CD4-positive, alpha-beta T cell (primary cell): ENCODE measurements at regions not wholly inside any gene's neighbourhood (a gene's known extent, or its start where the extent isn't known, plus 50 kb on each side); places are given as distances from the start of the nearest gene placed in this dataset.

Experiments used
- ATAC-seq: fragments of 200-7000 bp; cut with Tn5 transposase; one replicate; pipeline ENCODE4 v1.10.0; 2022; ENCODE audit warnings: mild to moderate bottlenecking; ENCODE audit not compliant: poor library complexity
- CTCF ChIA-PET: fragments of 350-600 bp; sonication (Branson Sonifier 250); formaldehyde crosslinking; loops from one replicate; lab custom pipeline; 2021; ENCODE audit warnings: antibody characterized with exemption, inconsistent platforms; lab: Charles Lee
- POLR2A ChIA-PET: fragments of 350-600 bp; sonication (Branson Sonifier 250); formaldehyde crosslinking; loops from one replicate; lab custom pipeline; 2021; ENCODE audit warnings: antibody characterized with exemption, inconsistent platforms; lab: Charles Lee
- DNase-seq, 14 experiments: peaks; one replicate each; pipeline ENCODE4 v3.0.0-alpha.2; 2013 to 2020; ENCODE audit warnings: mixed read lengths in 2 of 14
- H3K27ac ChIP-seq, 2 donors: one replicate each; pipeline versions ENCODE4 v1.5.1 to v1.7.0; 2013; ENCODE audit warnings: low read length in 2 of 2, low read depth in 1 of 2, mild to moderate bottlenecking in 1 of 2
- H3K27me3 ChIP-seq, 2 experiments: 1 replicate in 1 of 2; 2 replicates in 1 of 2; pipeline versions ENCODE4 v1.6.1 to v1.7.0; 2013; ENCODE audit warnings: low read length in 2 of 2, control low read depth in 1 of 2, mild to moderate bottlenecking in 1 of 2, moderate library complexity in 1 of 2; ENCODE audit not compliant: insufficient read depth in 2 of 2, control insufficient read depth in 1 of 2
- H3K36me3 ChIP-seq: one replicate; pipeline ENCODE4 v1.6.1; 2013; ENCODE audit warnings: low read length, control low read depth; ENCODE audit not compliant: insufficient read depth
- H3K4me1 ChIP-seq: one replicate; pipeline ENCODE4 v1.6.1; 2013; ENCODE audit warnings: low read length, control low read depth; ENCODE audit not compliant: insufficient read depth
- H3K4me3 ChIP-seq: one replicate; pipeline ENCODE4 v1.5.1; 2013; ENCODE audit warnings: mild to moderate bottlenecking, low read length, moderate library complexity
- H3K9me3 ChIP-seq, 2 experiments: 1 replicate in 1 of 2; 2 replicates in 1 of 2; pipeline versions ENCODE4 v1.6.1 to v1.7.0; 2013; ENCODE audit warnings: low read length in 2 of 2, mild to moderate bottlenecking in 2 of 2, control low read depth in 1 of 2, moderate library complexity in 1 of 2; ENCODE audit not compliant: control insufficient read depth in 1 of 2, insufficient read depth in 1 of 2
- H3K27ac Mint-ChIP-seq: one replicate; pipeline ENCODE4 v1.8.0; 2020; ENCODE audit warnings: mixed read lengths
- H3K27me3 Mint-ChIP-seq: one replicate; pipeline ENCODE4 v1.8.0; 2021; ENCODE audit warnings: mixed read lengths
- H3K36me3 Mint-ChIP-seq: one replicate; pipeline ENCODE4 v1.8.0; 2021; ENCODE audit warnings: low read depth, mixed read lengths
- H3K4me1 Mint-ChIP-seq: one replicate; pipeline ENCODE4 v1.8.0; 2021; ENCODE audit warnings: low read depth, mixed read lengths
- H3K4me3 Mint-ChIP-seq: one replicate; pipeline ENCODE4 v1.8.0; 2020; ENCODE audit warnings: mild to moderate bottlenecking, mixed read lengths
- H3K9me3 Mint-ChIP-seq: one replicate; pipeline ENCODE4 v1.8.0; 2020; ENCODE audit warnings: mixed read lengths
- CTCF ChIP-seq: fragments of 200-600 bp; IDR thresholded peaks from one replicate; pipeline ENCODE4 v1.8.0; 2022; ENCODE audit warnings: antibody characterized with exemption, mild to moderate bottlenecking
- intact Hi-C, 2 experiments: fragments of 100-400 bp; cut with DNase I in 1 of 2; cut with micrococcal nuclease in 1 of 2; formaldehyde crosslinking; loops; one replicate each; pipeline versions ENCODE4 v1.15.1 to v1.9.0; 2023 to 2025; cut with DNase I, micrococcal nuclease

GRCh38 chr4:153887217-153887616, 98.3 kb upstream of the SFRP2 start:
- H3K27ac Mint-ChIP-seq, result no peak overlapping the region
- ATAC-seq (no peak), DNase-seq (no peak)
- no peaks in the 10 kb centered on the region for H3K27me3 ChIP-seq
- H3K9me3 Mint-ChIP-seq, result peaks cover 2% of the 10 kb centered on the region
- ChIA-PET POLR2A (no interaction called here), CTCF (no interaction called here)
- H3K27me3 Mint-ChIP-seq, result peaks cover 9% of the 10 kb centered on the region
- TF ChIP-seq CTCF, result no peak
- intact Hi-C loops, result no loop called here
- H3K4me3 Mint-ChIP-seq, result no peak overlapping the region
- H3K36me3 Mint-ChIP-seq, result no peaks in the 10 kb centered on the region
- H3K4me1 Mint-ChIP-seq, result no peaks in the 10 kb centered on the region
- H3K36me3 ChIP-seq, result no peaks in the 10 kb centered on the region
- H3K9me3 ChIP-seq, result no peaks in the 10 kb centered on the region
- H3K4me3 ChIP-seq, result no peak overlapping the region
- H3K4me1 ChIP-seq, result no peaks in the 10 kb centered on the region
- no peak overlapping the region for H3K27ac ChIP-seq

- no peaks in the 10 kb centered on the region for H3K36me3 ChIP-seq
- peaks cover 9 to 16% of the 10 kb centered on the region in 2 experiments for H3K9me3 ChIP-seq
- CTCF ChIA-PET, result no interaction called here
- H3K9me3 Mint-ChIP-seq, result peaks cover 15% of the 10 kb centered on the region
- POLR2A ChIA-PET, result no interaction called here
- intact Hi-C loops, result no loop called here
- H3K27me3 Mint-ChIP-seq, result peaks cover 6% of the 10 kb centered on the region
- DNase-seq, result no peak
- no peaks in the 10 kb centered on the region for H3K4me1 ChIP-seq
- H3K4me3 ChIP-seq, result no peak overlapping the region
- ATAC-seq, result no peak
- no peak overlapping the region for H3K27ac ChIP-seq
- H3K4me3 Mint-ChIP-seq, result no peak overlapping the region
- H3K4me1 Mint-ChIP-seq, result no peaks in the 10 kb centered on the region
- no peaks in the 10 kb centered on the region for H3K27me3 ChIP-seq
- H3K36me3 Mint-ChIP-seq, result no peaks in the 10 kb centered on the region
- H3K27ac Mint-ChIP-seq, result no peak overlapping the region
- TF ChIP-seq CTCF, result no peak
Measured at GRCh38 chr4:153884325-153884724, 95.4 kb upstream of the SFRP2 start.

GRCh38 chr4:153880983-153881382, 92.1 kb upstream of the SFRP2 start:
- POLR2A ChIA-PET, result no interaction called here
- H3K36me3 ChIP-seq, result no peaks in the 10 kb centered on the region
- Mint-ChIP-seq H3K27me3 (peaks cover 6% of the 10 kb centered on the region), H3K36me3 (no peaks in the 10 kb centered on the region), H3K4me1 (no peaks in the 10 kb centered on the region), H3K27ac (no peak overlapping the region), H3K9me3 (peaks cover 15% of the 10 kb centered on the region), H3K4me3 (no peak overlapping the region)
- ATAC-seq, result no peak
- no peak for TF ChIP-seq CTCF
- H3K27ac ChIP-seq, result no peak overlapping the region
- H3K9me3 ChIP-seq, result peaks cover 9 to 16% of the 10 kb centered on the region in 2 experiments
- H3K27me3 ChIP-seq, result no peaks in the 10 kb centered on the region
- H3K4me1 ChIP-seq, result no peaks in the 10 kb centered on the region
- CTCF ChIA-PET, result no interaction called here
- intact Hi-C loops, result no loop called here
- no peak overlapping the region for H3K4me3 ChIP-seq
- DNase-seq, result no peak
